GM19238 (cell line): ENCODE measurements at regions not wholly inside any gene's neighbourhood (a gene's known extent, or its start where the extent isn't known, plus 50 kb on each side); places are given as distances from the start of the nearest gene placed in this dataset.

Experiments
- DNase-seq: peaks from one replicate; pipeline ENCODE4 v3.0.0; 2011; ENCODE audit warnings: low spot score; ENCODE audit not compliant: insufficient read length

- DNase-seq: no peak
Measured at GRCh38 chr19:33898062-33898677, 101.5 kb downstream of the KCTD15 start.

- DNase-seq: no peak
Measured at GRCh38 chr19:33900817-33901216, 104.1 kb downstream of the KCTD15 start.

GRCh38 chr19:33902395-33902794 is 105.7 kb downstream of the KCTD15 start:
- DNase-seq: no peak

- no peak for DNase-seq
Measured at GRCh38 chr19:33902802-33903488, 106.3 kb downstream of the KCTD15 start.

- DNase-seq: no peak
Measured at GRCh38 chr19:33903489-33903850, 106.8 kb downstream of the KCTD15 start.

- DNase-seq: no peak
Measured at GRCh38 chr19:33904681-33905080, 108.0 kb downstream of the KCTD15 start.

- no peak for DNase-seq
Measured at GRCh38 chr19:33905473-33905936, 108.8 kb downstream of the KCTD15 start.

GRCh38 chr19:33905937-33906577 is 109.4 kb downstream of the KCTD15 start:
- DNase-seq: no peak

GRCh38 chr19:33906578-33907335 is 110.1 kb downstream of the KCTD15 start:
- DNase-seq: no peak

- no peak for DNase-seq
Measured at GRCh38 chr19:33910922-33911321, 114.3 kb downstream of the KCTD15 start.

- DNase-seq: no peak
Measured at GRCh38 chr19:33914599-33914998, 117.9 kb downstream of the KCTD15 start.

GRCh38 chr19:33916792-33917191 is 120.1 kb downstream of the KCTD15 start:
- no peak for DNase-seq

GRCh38 chr19:33919291-33919690 is 122.6 kb downstream of the KCTD15 start:
- DNase-seq: no peak

- no peak for DNase-seq
Measured at GRCh38 chr19:33921165-33921564, 124.5 kb downstream of the KCTD15 start.

GRCh38 chr19:33926306-33926705 is 129.6 kb downstream of the KCTD15 start:
- no peak for DNase-seq

- no peak for DNase-seq
Measured at GRCh38 chr19:33927789-33928457, 131.3 kb downstream of the KCTD15 start.

- DNase-seq: no peak
Measured at GRCh38 chr19:33928458-33928950, 131.8 kb downstream of the KCTD15 start.

GRCh38 chr19:33933931-33934330 is 137.3 kb downstream of the KCTD15 start:
- DNase-seq: no peak

GRCh38 chr19:33938821-33939220 is 142.2 kb downstream of the KCTD15 start:
- no peak for DNase-seq

- no peak for DNase-seq
Measured at GRCh38 chr19:33941133-33941532, 144.5 kb downstream of the KCTD15 start.
